H1 (cell line): ENCODE measurements at regions not wholly inside any gene's neighbourhood (a gene's known extent, or its start where the extent isn't known, plus 50 kb on each side); places are given as distances from the start of the nearest gene placed in this dataset.

Source experiments
- CTCF ChIA-PET: fragments of 300-600 bp; sonication (Branson Sonifier 250); formaldehyde crosslinking; loops from one replicate; lab custom pipeline; 2021; ENCODE audit not compliant: partially characterized antibody; lab: Charles Lee
- POLR2A ChIA-PET: fragments of 300-600 bp; sonication (Branson Sonifier 250); formaldehyde crosslinking; loops from one replicate; lab custom pipeline; 2021; ENCODE audit warnings: inconsistent platforms; ENCODE audit not compliant: partially characterized antibody; lab: Charles Lee
- DNase-seq, 2 experiments: peaks; one replicate each; pipeline versions ENCODE4 v3.0.0 to v3.0.0-alpha.2; 2010 to 2022; ENCODE audit warnings: low spot score in 2 of 2, low read depth in 1 of 2, mixed read lengths in 1 of 2
- FAIRE-seq: peaks from 2 replicates; lab custom pipeline; 2011; peaks lifted over from hg19 to GRCh38; lab: Jason Lieb, UNC
- H2AFZ ChIP-seq: 2 replicates; pipeline ENCODE4 v1.8.1; 2012; ENCODE audit warnings: low read length, inconsistent platforms
- H2AK5ac ChIP-seq: 2 replicates; pipeline ENCODE4 v1.6.1; 2013; ENCODE audit warnings: low read depth, low read length
- H2BK120ac ChIP-seq: replicated peaks from 2 replicates; pipeline ENCODE3; 2013; ENCODE audit warnings: low read depth, low read length, inconsistent platforms
- H2BK12ac ChIP-seq: 2 replicates; pipeline ENCODE4 v1.6.1; 2013; ENCODE audit warnings: low read depth, low read length
- H2BK15ac ChIP-seq: 2 replicates; pipeline ENCODE4 v1.6.1; 2013; ENCODE audit warnings: low read length
- H2BK20ac ChIP-seq: 2 replicates; pipeline ENCODE4 v1.6.1; 2013; ENCODE audit warnings: low read length
- H2BK5ac ChIP-seq: 2 replicates; pipeline ENCODE4 v1.6.1; 2013; ENCODE audit warnings: low read depth, low read length
- H3K14ac ChIP-seq: 2 replicates; pipeline ENCODE4 v1.6.1; 2013; ENCODE audit warnings: inconsistent platforms; ENCODE audit not compliant: insufficient read length
- H3K18ac ChIP-seq: 2 replicates; pipeline ENCODE4 v1.6.1; 2013; ENCODE audit warnings: low read length; ENCODE audit errors: extremely low read depth
- H3K23ac ChIP-seq: 2 replicates; pipeline ENCODE4 v1.6.1; 2013; ENCODE audit warnings: inconsistent platforms; ENCODE audit not compliant: insufficient read length
- H3K23me2 ChIP-seq: 2 replicates; pipeline ENCODE4 v1.6.1; 2013; ENCODE audit warnings: low read depth, low read length
- H3K27ac ChIP-seq: 2 replicates; pipeline ENCODE4 v1.6.1; 2011; ENCODE audit warnings: low read depth, low read length, inconsistent platforms
- H3K27me3 ChIP-seq, 4 experiments: replicated peaks in 1 of 4; 1 replicate in 1 of 4; 2 replicates in 3 of 4; pipeline versions ENCODE4 v1.6.1 to v1.8.1; 2011 to 2013; ENCODE audit warnings: low read length in 3 of 4, mild to moderate bottlenecking in 3 of 4, inconsistent platforms in 2 of 4, mixed read lengths in 2 of 4, moderate library complexity in 1 of 4; ENCODE audit not compliant: control insufficient read depth in 3 of 4, insufficient read depth in 3 of 4; ENCODE audit errors: extremely low read depth in 1 of 4
- H3K36me3 ChIP-seq, 4 experiments: 2 replicates each; pipeline versions ENCODE4 v1.6.1 to v1.8.1; 2011 to 2013; ENCODE audit warnings: mild to moderate bottlenecking in 4 of 4, low read length in 3 of 4, moderate library complexity in 2 of 4, control low read depth in 1 of 4, inconsistent platforms in 1 of 4; ENCODE audit not compliant: insufficient read depth in 4 of 4, control insufficient read depth in 2 of 4
- H3K4ac ChIP-seq: replicated peaks from 2 replicates; pipeline ENCODE3; 2013; ENCODE audit warnings: low read length, low read depth, mixed read lengths, inconsistent platforms; ENCODE audit not compliant: insufficient read length
- H3K4me1 ChIP-seq, 4 experiments: replicated peaks in 1 of 4; 1 replicate in 1 of 4; 2 replicates in 3 of 4; pipeline versions ENCODE4 v1.6.1 to v1.8.1; 2011 to 2013; ENCODE audit warnings: low read length in 3 of 4, inconsistent platforms in 2 of 4, mixed read lengths in 1 of 4; ENCODE audit not compliant: insufficient read depth in 4 of 4, control insufficient read depth in 3 of 4
- H3K4me2 ChIP-seq, 2 experiments: 2 replicates each; pipeline versions ENCODE4 v1.6.1 to v1.8.1; 2011 to 2013; ENCODE audit warnings: low read depth in 2 of 2, low read length in 2 of 2, control low read depth in 1 of 2, inconsistent platforms in 1 of 2, mild to moderate bottlenecking in 1 of 2; ENCODE audit not compliant: insufficient read depth in 1 of 2
- H3K4me3 ChIP-seq, 4 experiments: fragments of 200-600, 300-600 bp in 1 of 4; sonication (generic), shearing (Covaris generic), sonication (Bioruptor Twin) in 1 of 4; 2 replicates each; pipeline versions ENCODE4 v1.5.1 to v1.8.1; 2011 to 2016; ENCODE audit warnings: low read length in 4 of 4, low read depth in 3 of 4, control low read depth in 2 of 4, inconsistent platforms in 2 of 4, mild to moderate bottlenecking in 2 of 4, mixed read lengths in 1 of 4, moderate library complexity in 1 of 4; ENCODE audit not compliant: insufficient read depth in 2 of 4; ENCODE audit errors: extremely low read depth in 1 of 4
- H3K56ac ChIP-seq: replicated peaks from 2 replicates; pipeline ENCODE3; 2013; ENCODE audit warnings: low read depth, mild to moderate bottlenecking, mixed read lengths, low read length, inconsistent platforms; ENCODE audit not compliant: insufficient read length
- H3K79me1 ChIP-seq: 2 replicates; pipeline ENCODE4 v1.6.1; 2013; ENCODE audit warnings: low read depth, low read length, control low read depth
- H3K79me2 ChIP-seq, 2 experiments: 2 replicates each; pipeline versions ENCODE4 v1.6.1 to v1.8.1; 2012 to 2013; ENCODE audit warnings: low read length in 2 of 2, mild to moderate bottlenecking in 2 of 2, inconsistent platforms in 1 of 2; ENCODE audit not compliant: insufficient read depth in 2 of 2, control insufficient read depth in 1 of 2
- H3K9ac ChIP-seq, 4 experiments: replicated peaks in 1 of 4; 1 replicate in 1 of 4; 2 replicates in 3 of 4; pipeline versions ENCODE4 v1.6.1 to v1.8.1; 2011 to 2013; ENCODE audit warnings: low read depth in 3 of 4, low read length in 3 of 4, control low read depth in 2 of 4, mild to moderate bottlenecking in 2 of 4, moderate library complexity in 2 of 4, inconsistent platforms in 1 of 4; ENCODE audit errors: extremely low read depth in 1 of 4
- H3K9me3 ChIP-seq, 2 experiments: 2 replicates each; pipeline versions ENCODE4 v1.6.1 to v1.8.1; 2012 to 2013; ENCODE audit warnings: mild to moderate bottlenecking in 2 of 2, moderate library complexity in 2 of 2, control low read depth in 1 of 2, inconsistent platforms in 1 of 2, low read depth in 1 of 2, low read length in 1 of 2, mixed read lengths in 1 of 2; ENCODE audit not compliant: insufficient read depth in 2 of 2
- H4K20me1 ChIP-seq, 2 experiments: replicated peaks in 1 of 2; 2 replicates each; pipeline versions ENCODE3 to v1.8.1; 2011 to 2013; ENCODE audit warnings: inconsistent platforms in 2 of 2, low read length in 2 of 2, mild to moderate bottlenecking in 1 of 2; ENCODE audit not compliant: insufficient read depth in 2 of 2, control insufficient read depth in 1 of 2
- H4K5ac ChIP-seq: 2 replicates; pipeline ENCODE4 v1.6.1; 2013; ENCODE audit warnings: low read length, low read depth, mixed read lengths, inconsistent platforms; ENCODE audit not compliant: insufficient read length
- H4K8ac ChIP-seq: 2 replicates; pipeline ENCODE4 v1.8.0; 2013; ENCODE audit warnings: mild to moderate bottlenecking, moderate library complexity, low read length, inconsistent platforms; ENCODE audit not compliant: insufficient read depth; ENCODE audit errors: extremely low read depth
- H4K91ac ChIP-seq: replicated peaks from 2 replicates; pipeline ENCODE3; 2013; ENCODE audit warnings: low read length, mixed read lengths, inconsistent platforms; ENCODE audit not compliant: insufficient read length
- ASH2L ChIP-seq: fragments of 200-600, 300-600 bp; sonication (generic); IDR thresholded peaks from one replicate; pipeline ENCODE4 v1.7.1; 2017; ENCODE audit warnings: low read length
- E2F6 ChIP-seq: IDR thresholded peaks from 2 replicates; pipeline ENCODE4 v1.6.1; 2012; ENCODE audit warnings: inconsistent platforms
- EGR1 ChIP-seq: IDR thresholded peaks from 2 replicates; pipeline ENCODE4 v1.6.1; 2011; ENCODE audit warnings: low read depth, low read length, borderline replicate concordance
- HDAC2 ChIP-seq, 2 experiments: fragments of 300-600 bp in 1 of 2; sonication (generic) in 1 of 2; IDR thresholded peaks; 2 replicates each; pipeline ENCODE4 v1.6.1; 2011 to 2012; ENCODE audit warnings: low read depth in 2 of 2, low read length in 2 of 2, mild to moderate bottlenecking in 2 of 2, moderate library complexity in 2 of 2, borderline replicate concordance in 1 of 2, inconsistent platforms in 1 of 2
- HDAC6 ChIP-seq: IDR thresholded peaks from one replicate; pipeline ENCODE4 v1.7.1; 2012; ENCODE audit warnings: low read depth, mild to moderate bottlenecking, inconsistent platforms, low read length, moderate library complexity
- MAX ChIP-seq: IDR thresholded peaks from 2 replicates; pipeline ENCODE4 v1.6.1; 2012; ENCODE audit warnings: inconsistent platforms
- PHF8 ChIP-seq: fragments of 200-600 bp; sonication (generic); conservative IDR thresholded peaks from 2 replicates; pipeline ENCODE4 v1.7.1; 2012; ENCODE audit warnings: low read depth, mild to moderate bottlenecking, inconsistent platforms, low read length, moderate library complexity
- RBBP5 ChIP-seq: IDR thresholded peaks from 2 replicates; pipeline ENCODE4 v1.7.1; 2012; ENCODE audit warnings: low read depth, mild to moderate bottlenecking, inconsistent platforms, low read length, moderate library complexity, borderline replicate concordance
- RFX5 ChIP-seq: IDR thresholded peaks from 2 replicates; pipeline ENCODE4 v1.6.1; 2011; ENCODE audit warnings: low read depth, low read length, improper control_type of control experiment, borderline replicate concordance
- SIRT6 ChIP-seq: IDR thresholded peaks from one replicate; pipeline ENCODE4 v1.7.1; 2012; ENCODE audit warnings: low read length, inconsistent platforms
- SP1 ChIP-seq: IDR thresholded peaks from 2 replicates; pipeline ENCODE4 v1.6.1; 2011; ENCODE audit warnings: low read depth, low read length
- TCF12 ChIP-seq: IDR thresholded peaks from 2 replicates; pipeline ENCODE4 v1.6.1; 2011; ENCODE audit warnings: low read depth, mild to moderate bottlenecking, low read length
- YY1 ChIP-seq: IDR thresholded peaks from 2 replicates; pipeline ENCODE4 v1.6.1; 2011; ENCODE audit warnings: low read depth, mild to moderate bottlenecking, low read length
- WGBS, 2 experiments: shearing (Covaris generic) in 1 of 2; methylation state at CpG; one replicate each; pipeline versions ENCODE4 v1.1.6 to v1.1.7; 2013 to 2015; ENCODE audit warnings: low lambda C conversion rate in 2 of 2, mixed read lengths in 2 of 2, inconsistent platforms in 1 of 2, low coverage in 1 of 2, missing lambda C conversion rate in 1 of 2; ENCODE audit not compliant: insufficient replicate concordance in 2 of 2, insufficient coverage in 1 of 2, insufficient read length in 1 of 2; ENCODE audit errors: extremely low coverage in 1 of 2, missing lambda C conversion rate in 1 of 2; 5-methylcytosine and 5-hydroxymethylcytosine counted together

- Histone ChIP-seq H4K20me1 (peaks cover 0 to 6% of the 10 kb centered on the region in 2 experiments), H3K23ac (no peak overlapping the region), H2AK5ac (no peak overlapping the region), H3K36me3 (no peaks in the 10 kb centered on the region), H3K56ac (no peak overlapping the region), H4K5ac (no peak overlapping the region), H3K4me2 (no peak overlapping the region), H3K4ac (no peak overlapping the region), H4K8ac (no peak overlapping the region), H3K27me3 (no peaks in the 10 kb centered on the region), H2BK12ac (no peak overlapping the region), H4K91ac (no peak overlapping the region), H2BK5ac (no peak overlapping the region), H3K4me3 (no peak overlapping the region), H2BK120ac (no peak overlapping the region), H3K79me2 (no peaks in the 10 kb centered on the region), H3K27ac (no peak overlapping the region), H3K4me1 (peaks cover 2 to 4% (median 3%) of the 10 kb centered on the region in 4 experiments; a peak in 4 of 7 replicates), H2AFZ (no peak overlapping the region), H3K9ac (no peak overlapping the region), H3K23me2 (peaks cover 6% of the 10 kb centered on the region), H2BK20ac (no peak overlapping the region), H3K79me1 (no peaks in the 10 kb centered on the region), H3K14ac (no peak overlapping the region), H2BK15ac (no peak overlapping the region), H3K18ac (no peak overlapping the region), H3K9me3 (no peaks in the 10 kb centered on the region)
- 72% methylated on average over 7 of the region's 7 CpGs; no CpG with 5 or more reads in 1 of the 2 experiments for WGBS, 2 experiments
- ChIA-PET CTCF (no interaction called here), POLR2A (no interaction called here)
- DNase-seq, result no peak
- no peak for FAIRE-seq
- TF ChIP-seq ASH2L (no peak), RBBP5 (no peak), EGR1 (no peak), SIRT6 (no peak), E2F6 (no peak), PHF8 (no peak), SP1 (no peak), HDAC2 (IDR thresholded peaks at IDR 0.05; ENCODE audit: borderline replicate concordance in 1 of 2, low read depth in 2 of 2, low read length in 2 of 2) (no peak), HDAC6 (no peak), TCF12 (no peak), RFX5 (no peak), MAX (no peak), YY1 (no peak)
These were observed 246.0 kb upstream of the C1orf174 start for GRCh38 chr1:4146101-4146500.
